HG03159 (cell line): ENCODE measurements at regions not wholly inside any gene's neighbourhood (a gene's known extent, or its start where the extent isn't known, plus 50 kb on each side); places are given as distances from the start of the nearest gene placed in this dataset.

Experiments used
- ATAC-seq: cut with Tn5 transposase; IDR thresholded peaks from one replicate; pipeline ENCODE4 v1.9.1; 2021; ENCODE audit warnings: mild to moderate bottlenecking, moderate library complexity; ENCODE audit not compliant: unreplicated experiment

GRCh38 chr3:72496051-72496670 is 352.1 kb downstream of the SHQ1 start:
- ATAC-seq = no peak

DNA sequence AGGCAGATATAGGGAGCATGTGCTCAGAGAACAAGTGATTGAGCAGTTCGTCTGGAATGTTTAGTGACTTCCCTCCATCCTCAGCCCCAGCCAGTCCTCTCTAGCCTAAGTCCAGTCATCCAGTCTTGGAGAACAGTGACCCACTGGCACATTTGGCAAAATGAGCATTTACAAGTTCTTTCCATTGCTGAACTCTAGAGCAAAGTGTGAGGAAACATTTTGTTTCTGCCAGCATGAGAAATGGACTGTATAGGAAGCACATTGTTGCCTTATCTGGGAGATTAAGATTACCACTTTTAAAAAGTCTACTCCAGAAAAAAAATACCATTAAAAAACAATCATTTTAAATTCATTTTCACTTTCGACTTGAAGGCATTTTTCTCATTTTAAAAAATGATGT is 353.6 kb downstream of the SHQ1 start:
- ATAC-seq = no peak

DNA sequence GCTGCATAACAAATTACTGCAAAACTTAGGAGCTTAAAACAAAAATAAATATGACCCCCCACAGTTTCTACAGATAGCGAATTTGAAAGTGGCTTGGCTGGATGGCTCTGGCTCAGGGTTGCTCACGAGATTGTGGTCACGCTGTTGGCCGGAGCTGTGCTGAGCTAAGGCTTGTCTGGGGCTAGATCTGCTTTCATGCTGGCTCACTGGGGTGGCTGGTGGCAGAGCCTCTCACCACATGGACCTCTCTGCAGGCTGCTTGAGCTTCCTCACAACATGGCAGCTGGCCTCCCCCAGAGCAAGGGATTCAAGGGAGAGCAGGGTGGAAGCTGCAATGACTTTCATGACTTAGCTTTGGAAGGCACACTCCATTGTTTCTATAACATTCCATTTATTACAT is 354.1 kb downstream of the SHQ1 start:
- ATAC-seq = no peak

GRCh38 chr3:72492240-72492639 is 356.0 kb downstream of the SHQ1 start:
- ATAC-seq = no peak

DNA sequence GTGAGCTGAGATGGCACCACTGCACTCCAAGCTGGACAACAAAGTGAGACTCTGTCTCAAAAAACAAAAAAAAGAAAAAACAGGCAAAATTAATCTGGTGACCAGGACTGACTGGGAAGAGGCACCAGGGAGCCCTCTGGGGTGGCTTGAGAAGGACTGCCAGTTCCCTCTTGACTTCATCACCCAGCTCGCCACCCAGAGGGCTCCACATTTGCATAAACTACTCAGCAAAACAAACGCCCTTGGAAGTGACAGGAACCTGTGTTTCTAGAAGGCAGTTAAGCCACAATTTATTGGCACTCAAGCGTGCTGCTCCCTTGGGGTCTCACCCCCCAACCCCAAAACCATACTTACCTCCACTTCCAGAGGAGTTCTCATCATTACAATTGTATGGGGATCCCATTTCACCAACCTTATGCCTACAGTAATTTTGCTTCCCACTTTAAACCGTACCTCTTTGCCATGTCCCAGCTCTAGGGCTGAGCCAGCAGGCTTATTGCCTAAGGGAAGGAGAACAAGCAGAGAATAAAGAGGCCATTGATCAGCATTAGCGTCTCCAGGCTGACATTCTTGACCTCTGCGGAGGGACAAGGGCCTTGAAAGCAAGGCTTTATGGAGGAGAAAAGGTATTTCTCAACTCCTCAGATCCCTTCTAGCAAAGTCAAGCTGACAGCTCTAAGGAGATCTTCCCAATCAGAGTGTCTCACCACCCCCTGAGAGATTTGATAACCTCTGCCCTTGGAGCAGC is 357.4 kb downstream of the SHQ1 start:
- no peak for ATAC-seq

GRCh38 chr3:72489901-72490300 is 358.3 kb downstream of the SHQ1 start:
- ATAC-seq = no peak

GRCh38 chr3:72488738-72489035 is 359.6 kb downstream of the SHQ1 start:
- ATAC-seq = no peak

DNA sequence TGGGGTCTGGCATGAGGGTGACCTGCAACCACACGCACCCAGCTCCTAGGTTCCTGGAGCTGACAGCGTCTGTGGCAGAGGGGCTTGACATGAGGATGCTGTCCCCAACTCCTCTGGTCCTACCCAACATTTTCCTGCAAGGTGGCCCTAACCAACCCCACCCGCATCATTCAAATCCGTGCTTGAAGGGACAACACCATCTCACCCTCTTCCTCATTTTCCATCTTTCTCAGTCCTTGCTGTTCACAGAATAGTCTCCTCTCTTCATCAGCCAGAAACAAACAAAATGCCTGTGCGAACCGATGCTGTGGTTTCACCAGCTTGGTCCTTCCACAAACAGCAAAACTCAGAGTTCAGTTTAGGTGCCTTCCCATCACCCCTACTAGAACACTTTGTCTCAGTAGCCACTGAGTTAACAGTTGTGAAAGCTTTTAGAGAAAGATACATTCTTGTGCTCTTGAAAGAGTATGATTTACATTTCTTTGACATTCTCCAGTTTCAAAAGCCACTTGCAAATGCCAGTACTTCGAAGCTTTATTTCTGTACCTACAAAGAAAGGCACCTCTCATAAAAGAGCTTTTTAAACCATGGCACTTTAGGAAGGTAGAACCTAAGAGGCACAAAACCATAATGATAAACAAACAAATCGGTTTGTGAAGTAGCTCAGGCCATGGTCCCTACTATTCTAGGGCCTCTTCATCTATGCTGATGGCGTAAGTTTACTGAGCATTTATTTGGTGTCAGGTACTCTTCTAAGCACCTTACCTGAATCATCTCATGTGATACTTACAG is 360.1 kb downstream of the SHQ1 start:
- ATAC-seq = no peak

DNA sequence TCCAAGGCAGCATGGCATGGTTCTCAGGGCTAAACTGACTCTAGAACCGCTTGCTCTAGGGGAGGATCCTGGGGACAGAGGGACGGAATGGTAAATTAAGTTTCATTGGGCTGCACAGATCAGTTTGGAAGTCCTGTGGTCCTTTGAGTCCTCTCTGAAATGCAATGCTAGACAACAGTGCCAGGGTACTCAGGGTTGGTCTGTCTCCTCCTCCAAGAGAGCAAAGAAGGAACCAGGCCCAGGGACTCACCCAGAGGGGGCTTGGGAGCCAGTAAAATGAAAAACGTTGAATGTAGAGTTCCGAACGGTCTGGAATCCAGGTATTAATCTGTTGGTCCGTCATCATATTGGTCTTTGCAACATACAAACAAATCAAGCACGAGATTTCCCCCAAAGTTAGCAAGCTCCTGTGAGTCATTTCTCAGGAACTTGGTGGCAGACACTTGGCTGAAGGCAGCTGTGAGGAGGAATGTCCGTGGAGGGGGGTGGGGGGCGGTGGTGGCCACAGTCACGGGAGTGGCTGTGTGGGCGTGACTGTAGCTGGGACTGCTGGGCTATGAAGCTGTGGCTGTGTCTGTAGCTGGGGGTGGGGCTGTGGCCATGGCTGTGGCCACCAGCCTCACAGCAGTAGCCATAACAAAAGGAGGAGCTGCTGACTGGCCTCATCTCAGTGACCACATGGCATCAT is 361.0 kb downstream of the SHQ1 start:
- ATAC-seq = no peak

GRCh38 chr3:72485641-72486040 is 362.6 kb downstream of the SHQ1 start:
- no peak for ATAC-seq

- no peak for ATAC-seq
These were observed 364.6 kb downstream of the SHQ1 start for GRCh38 chr3:72483554-72484104.

DNA sequence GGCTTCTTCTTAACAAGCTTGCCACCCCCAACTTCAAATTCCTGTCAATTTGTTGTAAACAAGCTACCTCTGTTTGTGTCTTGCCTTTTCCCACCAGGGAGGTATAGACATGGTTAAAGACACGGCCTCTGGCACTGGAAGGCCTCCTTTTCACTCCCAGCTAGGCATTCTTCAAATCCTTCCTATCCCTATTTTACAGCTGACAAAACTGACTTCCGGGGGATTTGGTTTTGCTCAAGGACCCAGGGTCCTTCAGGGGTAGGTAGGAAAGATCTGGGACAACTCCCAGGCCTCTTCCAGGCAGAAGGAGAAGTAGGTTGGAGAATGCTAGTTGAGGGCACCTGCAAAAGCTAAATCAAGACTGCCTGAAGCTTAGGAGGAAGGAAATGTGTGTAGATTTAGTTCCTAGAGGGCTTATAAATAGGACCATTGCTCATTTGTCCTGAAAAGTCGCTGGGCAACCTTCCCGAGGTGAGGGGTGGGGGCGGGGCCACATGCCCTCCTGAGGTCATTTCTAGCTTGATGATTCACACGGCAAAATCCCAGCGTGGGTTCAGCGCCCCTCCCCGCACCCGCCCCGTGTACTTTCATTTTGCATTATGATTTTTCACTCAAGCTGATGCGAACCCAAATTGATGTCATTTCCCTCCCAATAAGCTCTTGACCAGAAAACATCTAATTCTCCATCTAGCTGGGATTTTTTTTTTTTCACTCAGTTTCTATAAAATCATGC is 365.5 kb downstream of the SHQ1 start:
- ATAC-seq = no peak

- ATAC-seq = no peak
These were observed 366.7 kb downstream of the SHQ1 start for GRCh38 chr3:72481542-72481941.

DNA sequence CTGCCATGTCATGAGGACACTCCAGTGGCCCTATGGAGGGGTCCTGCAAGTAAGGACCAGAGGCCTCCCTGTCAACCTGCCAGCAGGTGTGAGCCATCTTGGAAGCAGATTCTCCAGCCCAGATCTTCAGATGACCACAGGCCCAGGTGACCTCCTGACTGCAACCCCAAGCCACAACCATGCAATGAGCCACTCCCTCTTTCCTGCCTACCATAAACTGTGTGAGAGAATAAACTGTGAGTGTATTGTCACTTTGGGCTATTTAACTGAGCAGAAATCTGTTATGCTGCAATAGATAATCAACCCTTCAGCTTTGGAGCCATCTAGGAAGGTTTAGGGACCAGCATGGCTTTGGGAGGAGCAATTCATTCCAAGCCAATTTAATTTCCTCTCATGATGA is 367.9 kb downstream of the SHQ1 start:
- ATAC-seq = no peak

DNA sequence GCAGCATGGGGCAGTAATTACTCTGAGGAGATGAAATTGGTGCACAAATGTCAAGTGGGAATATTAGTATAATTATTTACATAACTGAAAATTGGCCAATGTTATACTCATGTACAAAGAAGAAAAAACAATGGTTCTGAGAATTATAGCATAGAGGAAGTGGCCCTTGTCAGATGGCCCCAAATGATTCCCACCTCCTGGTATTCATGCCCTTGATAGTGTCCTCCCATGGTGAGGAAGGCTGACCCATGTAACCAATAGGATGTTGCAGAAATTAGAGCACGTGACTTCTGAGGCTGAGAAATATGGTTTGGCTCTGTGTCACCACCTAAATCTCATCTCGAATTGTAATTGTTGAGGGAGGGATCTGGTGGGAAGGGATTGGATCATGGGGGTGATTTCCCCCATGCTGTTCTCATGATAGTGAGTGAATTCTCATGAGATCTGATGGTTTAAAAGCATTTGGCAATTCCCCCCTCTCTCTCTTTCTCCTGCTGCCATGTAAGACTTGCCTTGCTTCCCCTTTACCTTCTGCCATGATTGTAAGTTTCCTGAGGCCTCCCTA is 368.5 kb downstream of the SHQ1 start:
- ATAC-seq = no peak

DNA sequence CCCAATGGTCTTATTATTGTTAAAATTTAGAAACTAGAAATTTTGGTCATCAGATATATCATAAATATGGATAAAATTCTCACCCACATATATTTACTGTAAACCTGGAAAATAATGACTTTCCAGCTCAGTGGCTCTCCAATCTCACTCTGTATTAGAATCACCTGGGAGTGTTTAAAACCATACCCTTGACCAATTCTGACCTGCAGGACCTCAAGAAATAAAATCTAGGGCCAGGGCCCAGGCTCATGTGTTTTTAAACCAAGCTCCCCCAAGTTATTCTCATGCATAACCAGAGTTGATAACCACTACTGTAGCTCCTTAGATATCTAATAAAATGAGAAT is 372.1 kb downstream of the SHQ1 start:
- ATAC-seq = no peak

DNA sequence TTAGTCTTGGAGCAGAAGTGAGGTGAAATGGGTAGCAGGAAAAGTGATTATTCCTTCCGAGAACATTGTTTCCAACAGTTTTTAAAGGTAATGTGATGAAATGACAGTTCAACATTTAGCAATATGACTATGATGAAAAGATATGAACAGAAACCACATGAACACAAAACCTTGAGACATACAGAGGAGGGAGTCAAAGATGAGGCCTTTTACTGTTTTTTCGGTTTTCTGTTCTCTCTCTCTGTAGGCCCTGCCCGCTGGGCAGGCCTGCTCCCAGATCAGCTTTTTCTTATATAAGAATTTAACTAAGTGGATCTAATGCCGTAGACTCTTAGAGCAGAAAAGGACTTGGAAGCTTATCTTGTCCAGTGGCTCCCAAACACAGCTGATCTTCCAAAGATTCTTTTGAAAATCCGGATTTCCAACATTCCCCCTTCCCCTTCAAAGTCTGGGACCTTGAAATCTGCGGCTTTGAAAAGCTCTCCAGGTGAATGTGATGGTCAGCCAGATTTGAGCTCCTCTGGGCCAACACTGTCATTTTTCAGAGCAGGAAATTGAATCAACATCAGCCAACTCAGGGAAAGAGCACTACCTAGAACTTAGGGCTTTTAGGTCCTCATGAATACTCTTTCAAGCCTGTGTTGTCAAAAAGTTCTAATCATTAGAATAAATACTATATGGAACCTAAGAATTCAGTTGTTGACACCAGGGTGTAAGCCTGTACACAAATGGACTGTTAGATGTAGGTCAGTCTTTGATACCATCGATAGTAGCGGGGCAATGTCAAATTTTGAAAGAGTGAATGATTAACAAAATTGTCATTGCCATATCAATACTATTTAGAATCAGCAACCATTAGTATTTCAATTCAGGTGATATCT is 372.7 kb downstream of the SHQ1 start:
- ATAC-seq = no peak

- no peak for ATAC-seq
These were observed 373.5 kb downstream of the SHQ1 start for GRCh38 chr3:72474775-72475174.

DNA sequence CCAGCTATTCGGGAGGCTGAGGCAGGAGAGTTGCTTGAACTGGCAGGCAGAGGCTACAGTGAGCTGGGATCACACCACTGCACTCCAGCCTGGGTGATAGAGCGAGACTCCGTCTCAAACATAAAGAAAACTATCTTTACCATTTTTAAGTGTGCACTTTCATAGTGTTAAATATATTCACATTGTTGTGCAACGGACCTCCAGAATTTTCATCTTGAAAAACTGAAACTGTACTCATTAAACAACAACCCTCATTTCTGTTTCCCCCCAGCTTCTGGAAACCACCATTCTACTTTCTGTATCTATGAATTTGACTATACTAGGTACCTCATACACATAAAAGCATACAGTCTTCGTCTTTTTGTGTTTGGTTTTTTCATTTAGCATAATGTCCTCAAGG is 375.1 kb downstream of the SHQ1 start:
- ATAC-seq = peak; percentile 84
